Nephron (organoid): ENCODE measurements at regions not wholly inside any gene's neighbourhood (a gene's known extent, or its start where the extent isn't known, plus 50 kb on each side); places are given as distances from the start of the nearest gene placed in this dataset.

Source experiments
- H3K27ac Mint-ChIP-seq, 3 experiments: 2 replicates each; pipeline ENCODE4 v1.8.0; 2020; ENCODE audit warnings: mixed read lengths in 3 of 3, mild to moderate bottlenecking in 2 of 3, moderate library complexity in 1 of 3
- H3K27me3 Mint-ChIP-seq: 2 replicates; pipeline ENCODE4 v1.8.0; 2021; ENCODE audit warnings: low read depth, mild to moderate bottlenecking, moderate library complexity, mixed read lengths
- H3K36me3 Mint-ChIP-seq: 2 replicates; pipeline ENCODE4 v1.8.0; 2020; ENCODE audit warnings: low read depth, mixed read lengths
- H3K4me1 Mint-ChIP-seq: 2 replicates; pipeline ENCODE4 v1.8.0; 2020; ENCODE audit warnings: mixed read lengths
- H3K4me3 Mint-ChIP-seq, 3 experiments: 2 replicates each; pipeline ENCODE4 v1.8.0; 2020; ENCODE audit warnings: mild to moderate bottlenecking in 3 of 3, mixed read lengths in 3 of 3, moderate library complexity in 2 of 3
- H3K9me3 Mint-ChIP-seq: 2 replicates; pipeline ENCODE4 v1.8.0; 2020; ENCODE audit warnings: mixed read lengths
- TF ChIP-seq, protein P1 (sequence below), 3 experiments: fragments of 200-600 bp; sonication (generic); IDR thresholded peaks; one replicate each; pipeline ENCODE4 v1.5.0; 2021; ENCODE audit warnings: antibody characterized with exemption in 3 of 3; ENCODE audit not compliant: unreplicated experiment in 3 of 3

DNA sequence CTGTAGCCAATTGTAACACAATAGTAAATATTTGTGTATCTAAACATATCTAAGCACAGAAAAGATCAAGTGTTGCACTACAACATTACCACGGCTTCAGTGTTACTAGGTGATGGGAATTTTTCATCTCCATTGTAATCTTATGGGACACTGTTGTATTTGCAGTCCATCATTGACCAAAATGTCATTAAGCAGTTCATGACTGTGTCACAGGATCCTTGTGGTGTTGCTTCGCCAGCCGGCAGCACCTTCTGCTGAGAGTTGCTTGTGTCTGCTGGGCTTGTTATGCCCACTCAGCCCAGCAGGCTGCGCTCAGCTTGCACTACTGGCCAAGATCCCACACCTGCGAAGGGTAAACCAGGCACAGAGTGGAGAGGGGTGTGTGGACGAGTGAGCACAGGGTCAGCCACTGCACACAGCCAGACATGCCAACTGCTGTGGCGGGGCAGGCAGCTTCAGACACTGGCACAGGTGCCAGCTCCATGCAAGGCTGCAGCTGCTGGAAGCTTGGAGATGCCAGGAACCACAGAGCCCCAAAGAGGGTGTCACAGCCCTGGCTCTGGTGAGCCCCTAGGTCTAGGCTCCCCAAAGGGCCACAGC is 273.7 kb downstream of the CETN3 start:
- Mint-ChIP-seq H3K36me3 (no peaks in the 10 kb centered on the region), H3K9me3 (no peaks in the 10 kb centered on the region)
- TF ChIP-seq, protein P1, sequence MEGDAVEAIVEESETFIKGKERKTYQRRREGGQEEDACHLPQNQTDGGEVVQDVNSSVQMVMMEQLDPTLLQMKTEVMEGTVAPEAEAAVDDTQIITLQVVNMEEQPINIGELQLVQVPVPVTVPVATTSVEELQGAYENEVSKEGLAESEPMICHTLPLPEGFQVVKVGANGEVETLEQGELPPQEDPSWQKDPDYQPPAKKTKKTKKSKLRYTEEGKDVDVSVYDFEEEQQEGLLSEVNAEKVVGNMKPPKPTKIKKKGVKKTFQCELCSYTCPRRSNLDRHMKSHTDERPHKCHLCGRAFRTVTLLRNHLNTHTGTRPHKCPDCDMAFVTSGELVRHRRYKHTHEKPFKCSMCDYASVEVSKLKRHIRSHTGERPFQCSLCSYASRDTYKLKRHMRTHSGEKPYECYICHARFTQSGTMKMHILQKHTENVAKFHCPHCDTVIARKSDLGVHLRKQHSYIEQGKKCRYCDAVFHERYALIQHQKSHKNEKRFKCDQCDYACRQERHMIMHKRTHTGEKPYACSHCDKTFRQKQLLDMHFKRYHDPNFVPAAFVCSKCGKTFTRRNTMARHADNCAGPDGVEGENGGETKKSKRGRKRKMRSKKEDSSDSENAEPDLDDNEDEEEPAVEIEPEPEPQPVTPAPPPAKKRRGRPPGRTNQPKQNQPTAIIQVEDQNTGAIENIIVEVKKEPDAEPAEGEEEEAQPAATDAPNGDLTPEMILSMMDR (IDR thresholded peaks at IDR 0.05; ENCODE audit: unreplicated experiment in 3 of 3), result no peak

DNA sequence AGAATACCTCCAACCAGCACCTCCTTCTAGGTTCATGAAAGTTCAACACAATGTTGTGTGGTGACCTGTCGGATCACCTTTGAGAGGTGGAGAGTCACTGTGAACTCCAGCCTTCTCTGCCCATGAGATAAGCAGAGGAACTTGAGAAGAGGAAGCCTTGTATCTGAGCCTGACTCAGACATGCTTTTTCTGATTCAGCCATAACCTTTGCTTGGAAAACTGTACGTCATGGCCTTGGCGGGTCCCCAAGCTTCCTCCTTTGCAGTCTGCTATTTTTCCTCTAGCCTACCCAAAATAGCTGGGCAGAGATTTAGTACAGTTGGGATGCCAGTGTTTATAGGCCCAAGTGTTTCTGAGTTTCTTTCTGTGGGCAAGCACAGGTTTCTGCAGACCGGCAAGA is 274.7 kb downstream of the CETN3 start:
- Mint-ChIP-seq H3K36me3 (no peaks in the 10 kb centered on the region), H3K27me3 (no peaks in the 10 kb centered on the region), H3K4me1 (peaks cover 17% of the 10 kb centered on the region), H3K27ac (no peak overlapping the region), H3K4me3 (no peak overlapping the region), H3K9me3 (no peaks in the 10 kb centered on the region)
- TF ChIP-seq, protein P1 (IDR thresholded peaks at IDR 0.05; ENCODE audit: unreplicated experiment in 3 of 3), result no peak

More for the DNA sequence above, 273.7 kb downstream of the CETN3 start:
- H3K27ac Mint-ChIP-seq, result no peak overlapping the region
- no peaks in the 10 kb centered on the region for H3K27me3 Mint-ChIP-seq
- H3K4me3 Mint-ChIP-seq, result no peak overlapping the region
- H3K4me1 Mint-ChIP-seq, result peaks cover 17% of the 10 kb centered on the region

DNA sequence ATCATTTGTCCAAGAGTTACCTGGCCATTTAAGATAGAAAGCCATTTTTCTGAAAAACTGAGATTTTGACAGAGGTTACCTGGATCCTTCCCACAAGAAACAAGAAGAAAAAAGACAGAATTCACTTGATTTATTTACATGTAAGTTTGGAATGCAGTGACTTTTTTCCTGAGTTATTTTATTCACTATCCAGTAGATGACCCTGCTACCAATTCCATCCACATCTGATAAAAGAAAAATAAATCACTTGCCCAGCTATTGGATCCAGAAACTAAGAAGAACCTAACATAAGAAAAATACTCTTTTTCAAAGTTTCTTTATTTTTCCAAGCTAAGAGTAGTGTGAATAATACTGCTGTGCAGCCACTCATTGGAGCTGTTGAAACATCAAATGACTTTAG is 275.2 kb downstream of the CETN3 start:
- Mint-ChIP-seq H3K4me3 (no peak overlapping the region), H3K27me3 (no peaks in the 10 kb centered on the region), H3K9me3 (no peaks in the 10 kb centered on the region), H3K4me1 (peaks cover 17% of the 10 kb centered on the region), H3K27ac (no peak overlapping the region), H3K36me3 (no peaks in the 10 kb centered on the region)
- TF ChIP-seq, protein P1 (IDR thresholded peaks at IDR 0.05; ENCODE audit: unreplicated experiment in 3 of 3), result no peak

DNA sequence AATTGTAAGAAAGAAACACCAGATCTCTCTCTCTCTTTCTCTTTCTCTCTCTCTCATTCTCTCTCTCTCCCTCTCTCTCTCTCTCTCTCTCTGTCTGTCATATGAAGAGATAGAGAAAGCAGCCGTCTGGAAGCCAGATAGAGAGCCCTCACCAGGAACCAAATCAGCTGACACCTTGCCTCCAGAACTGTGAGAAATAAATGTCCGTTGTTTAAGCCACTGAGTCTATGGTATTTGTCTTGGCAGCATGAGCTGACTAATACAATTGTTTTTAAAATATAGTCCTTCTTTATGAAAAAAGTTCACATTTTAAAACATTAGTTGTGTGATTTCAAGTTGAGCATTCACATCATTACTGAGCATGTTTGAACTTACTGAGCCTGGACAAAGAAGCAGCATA is 275.6 kb downstream of the CETN3 start:
- Mint-ChIP-seq H3K27me3 (no peaks in the 10 kb centered on the region), H3K36me3 (no peaks in the 10 kb centered on the region), H3K27ac (peak overlapping the region in 1 of 3 experiments; percentile 34), H3K9me3 (no peaks in the 10 kb centered on the region), H3K4me3 (no peak overlapping the region), H3K4me1 (peaks cover 17% of the 10 kb centered on the region)
- TF ChIP-seq, protein P1 (IDR thresholded peaks at IDR 0.05; ENCODE audit: unreplicated experiment in 3 of 3), result no peak

DNA sequence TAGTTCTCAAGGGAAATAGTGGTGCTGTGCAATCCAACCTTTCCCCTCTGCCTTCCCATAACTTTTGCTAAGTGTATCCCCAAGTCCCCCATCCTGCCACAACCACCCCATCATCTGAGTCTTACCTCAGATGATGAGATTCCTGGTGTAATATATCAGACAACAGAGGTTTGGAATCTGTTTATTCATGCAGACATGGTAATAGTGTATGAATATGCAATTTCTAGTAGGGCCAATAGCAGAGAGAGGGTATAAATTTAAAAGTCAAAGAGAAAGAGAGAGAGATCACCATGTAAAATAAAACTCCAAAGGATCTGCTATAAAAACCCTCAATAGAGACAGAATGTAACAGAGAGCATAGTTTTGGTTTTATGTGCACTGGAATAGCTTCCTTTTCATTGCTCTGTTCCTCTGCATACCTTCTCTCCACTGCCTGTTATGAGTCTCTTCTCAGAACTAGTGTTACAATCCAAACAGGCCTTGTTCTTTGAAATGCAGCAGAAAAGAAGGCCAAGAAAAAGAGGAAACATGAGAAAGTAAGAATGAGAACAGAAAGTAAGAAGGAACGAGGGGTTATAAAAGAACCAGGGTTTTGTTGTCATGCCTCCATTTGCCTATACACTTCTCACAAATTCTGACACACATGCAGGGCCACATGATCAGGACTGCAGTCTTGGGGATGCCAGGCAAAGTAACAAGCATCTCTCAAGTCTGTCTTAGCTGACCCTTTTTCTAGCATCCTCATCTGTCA is 278.0 kb downstream of the CETN3 start:
- H3K4me1 Mint-ChIP-seq, result peaks cover 17% of the 10 kb centered on the region
- no peaks in the 10 kb centered on the region for H3K27me3 Mint-ChIP-seq
- TF ChIP-seq, protein P1 (IDR thresholded peaks at IDR 0.05; ENCODE audit: unreplicated experiment in 3 of 3), result no peak
- H3K4me3 Mint-ChIP-seq, result no peak overlapping the region
- H3K27ac Mint-ChIP-seq, result peak overlapping the region in 2 of 3 experiments; percentile 40 to 66
- no peaks in the 10 kb centered on the region for H3K36me3 Mint-ChIP-seq
- no peaks in the 10 kb centered on the region for H3K9me3 Mint-ChIP-seq

DNA sequence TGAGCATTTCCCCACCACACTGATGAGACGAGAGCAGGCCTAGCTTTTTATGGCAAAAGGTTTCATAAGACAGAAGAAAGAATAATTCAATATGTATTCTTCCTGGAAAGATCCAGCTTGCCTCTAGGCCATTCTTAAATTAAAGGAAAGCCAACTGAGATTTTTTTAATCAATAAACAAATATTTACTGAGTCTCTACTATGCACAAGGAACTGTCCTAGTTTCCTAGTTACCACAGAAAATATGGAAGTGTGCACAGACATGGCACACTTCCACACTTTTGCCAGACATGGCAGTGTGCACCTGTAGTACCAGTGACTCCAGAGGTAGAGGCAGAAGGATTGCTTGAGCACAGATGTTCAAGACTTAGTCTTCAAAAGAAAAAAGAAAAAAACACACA is 281.0 kb downstream of the CETN3 start:
- no peak overlapping the region for H3K27ac Mint-ChIP-seq
- H3K9me3 Mint-ChIP-seq, result no peaks in the 10 kb centered on the region
- peaks cover 8% of the 10 kb centered on the region for H3K4me1 Mint-ChIP-seq
- no peak overlapping the region for H3K4me3 Mint-ChIP-seq
- no peaks in the 10 kb centered on the region for H3K27me3 Mint-ChIP-seq
- no peaks in the 10 kb centered on the region for H3K36me3 Mint-ChIP-seq
- TF ChIP-seq, protein P1 (IDR thresholded peaks at IDR 0.05; ENCODE audit: unreplicated experiment in 3 of 3), result no peak
